HG03571 (cell line): ENCODE measurements at regions not wholly inside any gene's neighbourhood (a gene's known extent, or its start where the extent isn't known, plus 50 kb on each side); places are given as distances from the start of the nearest gene placed in this dataset.
"Not testable (repeated sequence)": the region's sequence is repeated elsewhere in the genome, so short reads cannot be mapped to it uniquely, and the experiment has no call there.

Experiments used
- ATAC-seq: cut with Tn5 transposase; IDR thresholded peaks from one replicate; pipeline ENCODE4 v1.9.1; 2021; ENCODE audit not compliant: unreplicated experiment

- ATAC-seq = no peak
Observed at GRCh38 chr18:65671621-65672415, 79.0 kb upstream of the CDH7 start.

- ATAC-seq = not testable (repeated sequence)
Observed at GRCh38 chr18:65670145-65670544, 80.7 kb upstream of the CDH7 start.

- no peak for ATAC-seq
Observed at GRCh38 chr18:65661391-65661790, 89.4 kb upstream of the CDH7 start.

- ATAC-seq = no peak
Observed at GRCh38 chr18:65659912-65660311, 90.9 kb upstream of the CDH7 start.

- no peak for ATAC-seq
Observed at GRCh38 chr18:65659312-65659711, 91.5 kb upstream of the CDH7 start.

GRCh38 chr18:65651192-65651591 is 99.6 kb upstream of the CDH7 start:
- ATAC-seq = no peak

- ATAC-seq = no peak
Observed at GRCh38 chr18:65632236-65632635, 118.6 kb upstream of the CDH7 start.

GRCh38 chr18:65631766-65632165 is 119.0 kb upstream of the CDH7 start:
- no peak for ATAC-seq

- no peak for ATAC-seq
Observed at GRCh38 chr18:65628390-65628789, 122.4 kb upstream of the CDH7 start.

GRCh38 chr18:65623676-65624075 is 127.1 kb upstream of the CDH7 start:
- ATAC-seq = no peak

GRCh38 chr18:65622436-65622835 is 128.4 kb upstream of the CDH7 start:
- no peak for ATAC-seq

GRCh38 chr18:65620076-65620696 is 130.6 kb upstream of the CDH7 start:
- no peak for ATAC-seq

GRCh38 chr18:65610939-65611338 is 139.9 kb upstream of the CDH7 start:
- ATAC-seq = no peak

- no peak for ATAC-seq
Observed at GRCh38 chr18:65608471-65608870, 142.3 kb upstream of the CDH7 start.

- no peak for ATAC-seq
Observed at GRCh38 chr18:65607161-65607560, 143.7 kb upstream of the CDH7 start.

- no peak for ATAC-seq
Observed at GRCh38 chr18:65606551-65607130, 144.2 kb upstream of the CDH7 start.

- not testable (repeated sequence) for ATAC-seq
Observed at GRCh38 chr18:65605352-65605751, 145.5 kb upstream of the CDH7 start.

GRCh38 chr18:65601775-65602174 is 149.0 kb upstream of the CDH7 start:
- ATAC-seq = no peak

- no peak for ATAC-seq
Observed at GRCh38 chr18:65592435-65592834, 158.4 kb upstream of the CDH7 start.

GRCh38 chr18:65587491-65587890 is 163.3 kb upstream of the CDH7 start:
- ATAC-seq = no peak

GRCh38 chr18:65582094-65582493 is 168.7 kb upstream of the CDH7 start:
- ATAC-seq = not testable (repeated sequence)

GRCh38 chr18:65568866-65569265 is 181.9 kb upstream of the CDH7 start:
- ATAC-seq = no peak
